GM19395 (cell line): ENCODE measurements at regions not wholly inside any gene's neighbourhood (a gene's known extent, or its start where the extent isn't known, plus 50 kb on each side); places are given as distances from the start of the nearest gene placed in this dataset.

Experiments
- ATAC-seq: cut with Tn5 transposase; IDR thresholded peaks from one replicate; pipeline ENCODE4 v1.9.1; 2021; ENCODE audit warnings: mild to moderate bottlenecking, moderate library complexity; ENCODE audit not compliant: unreplicated experiment

DNA sequence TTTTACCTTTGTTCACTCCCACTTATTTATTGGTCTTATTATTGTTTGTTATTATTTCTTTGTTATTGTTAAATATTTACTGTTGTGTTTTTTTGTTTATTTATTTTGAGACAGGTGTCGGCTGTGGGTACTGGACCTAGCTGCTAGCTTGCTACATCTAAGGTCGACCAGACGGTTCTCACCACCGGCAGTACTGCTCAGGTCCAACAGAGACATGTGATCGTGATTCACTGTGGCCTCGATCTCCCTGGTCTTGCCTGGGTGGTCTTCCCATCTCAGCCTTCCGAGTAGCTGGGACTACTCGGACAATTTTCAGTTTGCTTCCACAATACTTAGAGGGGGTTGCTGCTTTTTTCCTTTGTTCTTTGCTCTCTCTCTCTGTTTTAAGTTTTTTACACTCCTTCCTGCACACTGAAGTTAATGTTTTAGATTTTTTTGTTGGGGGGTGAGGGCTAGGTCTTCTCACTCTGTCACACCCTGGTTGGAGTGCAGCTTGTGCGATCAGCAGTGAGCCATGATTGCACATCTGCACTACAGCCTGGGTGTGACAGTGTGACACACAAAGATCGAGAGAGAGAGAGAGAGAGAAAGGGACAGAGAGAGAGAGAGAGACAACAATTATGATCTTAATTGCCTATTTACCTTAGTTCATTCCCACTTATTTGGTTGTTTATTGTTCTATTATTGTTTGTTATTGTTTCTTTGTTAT is 1432.4 kb downstream of the UQCRFS1 start:
- no peak for ATAC-seq

- no peak for ATAC-seq
These were observed 1433.0 kb downstream of the UQCRFS1 start for GRCh38 chr19:27779954-27780353.

GRCh38 chr19:27777726-27778125 is 1435.2 kb downstream of the UQCRFS1 start:
- no peak for ATAC-seq

- no peak for ATAC-seq
These were observed 1435.7 kb downstream of the UQCRFS1 start for GRCh38 chr19:27777242-27777641.

DNA sequence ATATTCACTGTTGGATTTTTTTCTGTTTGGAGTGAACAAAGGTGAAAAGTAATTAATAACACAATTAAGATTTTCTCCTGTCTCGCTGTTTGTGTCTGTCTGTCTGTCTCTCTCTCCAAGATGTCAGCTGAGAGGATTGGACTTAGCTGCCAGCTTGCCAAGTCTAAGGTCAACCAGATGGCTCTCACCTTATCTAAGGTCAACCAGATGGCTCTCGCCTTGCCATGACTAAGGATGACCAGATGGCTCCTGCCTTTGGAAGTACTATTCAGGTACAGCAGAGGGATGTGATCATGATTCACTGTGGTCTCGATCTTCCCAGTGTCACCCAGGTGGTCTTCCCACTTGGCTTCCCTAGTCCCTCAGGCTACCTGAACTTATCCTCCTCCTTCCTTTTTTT is 1436.4 kb downstream of the UQCRFS1 start:
- ATAC-seq: no peak

GRCh38 chr19:27776020-27776419 is 1436.9 kb downstream of the UQCRFS1 start:
- no peak for ATAC-seq

GRCh38 chr19:27775395-27775794 is 1437.6 kb downstream of the UQCRFS1 start:
- no peak for ATAC-seq

DNA sequence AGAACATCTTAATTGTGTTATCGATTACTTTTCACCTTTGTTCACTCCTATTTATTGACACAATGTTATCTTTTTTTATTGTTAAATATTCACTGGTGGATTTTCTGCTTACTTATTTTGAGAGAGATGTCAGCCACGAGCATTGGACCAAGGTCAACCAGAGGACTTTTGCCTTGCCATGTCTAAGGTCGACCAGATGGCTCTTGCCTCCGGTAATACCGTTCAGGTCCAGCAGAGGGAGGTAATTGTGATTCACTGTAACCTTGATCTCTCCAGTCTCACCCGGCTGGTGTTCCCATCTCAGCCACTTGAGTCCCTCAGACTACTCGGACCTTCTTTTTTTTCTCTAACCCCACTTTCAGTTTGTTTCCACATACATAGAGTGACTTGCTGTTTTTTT is 1438.1 kb downstream of the UQCRFS1 start:
- ATAC-seq: no peak

DNA sequence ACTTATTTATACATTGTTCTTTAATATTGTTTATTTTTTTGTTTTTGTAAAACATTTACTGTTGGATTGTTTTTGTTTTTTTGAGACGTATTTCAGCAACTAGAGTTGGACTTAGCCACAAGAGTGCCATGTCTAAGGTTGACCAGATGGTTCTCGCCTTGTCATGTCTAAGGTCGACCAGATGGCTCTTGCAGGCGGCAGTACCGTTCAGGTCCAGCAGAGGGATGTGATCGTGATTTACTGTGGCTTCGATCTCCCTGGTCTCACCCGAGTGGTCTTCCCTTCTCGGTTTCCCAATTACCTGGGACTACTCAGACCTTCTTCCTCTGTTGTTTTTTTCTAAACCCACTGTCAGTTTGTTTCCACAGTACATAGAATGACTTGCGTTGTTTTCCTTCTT is 1438.6 kb downstream of the UQCRFS1 start:
- no peak for ATAC-seq

- no peak for ATAC-seq
These were observed 1439.4 kb downstream of the UQCRFS1 start for GRCh38 chr19:27773318-27774094.

DNA sequence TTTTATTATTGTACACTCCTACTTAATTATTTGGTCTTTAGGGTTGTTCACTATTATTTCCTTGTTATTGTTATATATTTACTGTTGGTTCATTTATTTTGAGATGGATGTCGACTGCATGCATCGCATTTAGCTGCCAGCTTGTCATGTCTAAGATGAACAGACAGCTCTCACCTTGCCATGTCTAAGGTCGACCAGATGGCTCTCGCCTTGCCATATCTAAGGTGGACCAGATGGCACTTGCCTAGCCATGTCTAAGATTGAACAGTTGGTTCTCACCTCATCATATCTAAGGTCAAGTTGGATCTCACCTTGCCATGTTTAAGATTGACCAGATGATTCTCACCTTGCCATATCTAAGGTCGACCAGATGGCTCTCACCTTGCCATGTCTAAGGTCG is 1440.9 kb downstream of the UQCRFS1 start:
- ATAC-seq: no peak

DNA sequence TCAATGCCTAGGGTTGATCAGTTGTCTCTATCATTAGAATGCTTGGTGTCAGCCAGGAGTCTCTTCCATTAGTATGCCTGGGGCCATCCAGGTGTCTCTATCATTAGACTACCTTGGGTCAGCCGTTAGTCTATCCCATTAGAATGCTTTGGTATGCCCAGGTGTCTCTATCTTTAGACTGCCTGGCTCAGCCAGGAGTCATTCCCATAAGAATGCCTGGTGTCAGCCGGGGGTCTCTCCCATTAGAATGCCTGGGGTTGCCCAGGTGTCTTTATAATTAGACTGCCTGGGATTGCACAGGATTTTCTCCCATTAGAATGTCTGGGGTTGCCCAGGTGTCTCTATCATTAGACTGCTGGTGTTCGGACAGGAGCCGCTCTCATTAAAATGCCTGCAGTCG is 1442.9 kb downstream of the UQCRFS1 start:
- no peak for ATAC-seq

DNA sequence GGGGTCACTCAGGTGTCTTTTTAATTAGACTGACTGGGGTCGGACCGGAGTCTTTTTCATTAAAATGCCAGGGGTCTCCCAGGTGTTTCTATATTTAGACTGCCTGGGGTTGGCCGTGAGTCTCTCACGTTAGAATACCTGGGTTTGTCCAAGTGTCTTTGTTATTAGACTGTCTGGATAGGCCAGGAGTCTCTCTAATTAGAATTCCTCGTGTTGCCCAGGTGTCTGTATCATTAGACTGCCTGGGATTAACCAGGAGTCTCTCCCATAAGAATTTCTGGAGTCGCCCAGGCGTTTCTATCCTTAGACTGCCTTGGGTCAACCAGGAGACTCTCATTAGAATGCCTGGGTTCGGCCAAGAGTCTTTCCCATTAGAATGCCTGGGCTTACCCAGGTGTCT is 1445.7 kb downstream of the UQCRFS1 start:
- no peak for ATAC-seq

DNA sequence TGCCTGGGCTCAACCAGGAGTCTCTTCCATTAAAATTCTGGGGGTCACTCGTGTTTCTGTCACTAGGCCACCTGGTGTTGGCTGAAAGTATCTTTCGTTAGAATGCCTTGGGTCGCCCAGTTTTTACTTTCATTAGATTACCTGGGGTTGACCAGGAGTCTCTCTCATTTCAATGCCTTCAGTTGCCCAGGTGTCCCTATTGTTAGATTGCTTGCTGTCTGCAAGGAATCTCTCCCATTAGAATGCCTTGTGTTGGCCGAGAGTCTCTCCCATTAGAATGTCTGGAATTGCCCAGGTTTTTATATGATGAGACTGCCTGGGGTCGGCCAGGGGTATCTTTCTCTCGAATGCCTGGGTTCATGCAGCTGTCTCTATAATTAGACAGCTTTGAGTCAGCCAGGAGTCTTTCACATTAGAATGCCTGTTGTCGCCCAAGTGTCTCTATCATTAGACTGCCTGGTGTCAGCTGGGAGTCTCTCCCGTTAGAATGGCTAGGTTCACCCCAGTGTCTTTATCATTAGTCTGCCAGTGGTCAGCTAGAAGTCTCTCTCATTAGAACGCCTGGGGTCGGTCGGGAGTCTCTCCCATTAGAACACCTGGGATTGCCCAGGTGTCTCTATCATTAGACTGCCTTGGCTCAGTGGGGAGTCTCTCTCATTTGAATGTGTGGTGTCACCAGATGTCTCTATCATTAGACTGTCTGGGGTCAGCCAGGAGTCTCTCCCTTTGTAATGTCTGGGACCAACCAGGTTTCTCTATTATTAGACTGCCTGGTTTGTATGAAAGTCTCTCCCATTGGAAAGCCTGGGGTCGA is 1446.8 kb downstream of the UQCRFS1 start:
- no peak for ATAC-seq

GRCh38 chr19:27765397-27765796 is 1447.6 kb downstream of the UQCRFS1 start:
- ATAC-seq: no peak

GRCh38 chr19:27764186-27764804 is 1448.7 kb downstream of the UQCRFS1 start:
- ATAC-seq: no peak

DNA sequence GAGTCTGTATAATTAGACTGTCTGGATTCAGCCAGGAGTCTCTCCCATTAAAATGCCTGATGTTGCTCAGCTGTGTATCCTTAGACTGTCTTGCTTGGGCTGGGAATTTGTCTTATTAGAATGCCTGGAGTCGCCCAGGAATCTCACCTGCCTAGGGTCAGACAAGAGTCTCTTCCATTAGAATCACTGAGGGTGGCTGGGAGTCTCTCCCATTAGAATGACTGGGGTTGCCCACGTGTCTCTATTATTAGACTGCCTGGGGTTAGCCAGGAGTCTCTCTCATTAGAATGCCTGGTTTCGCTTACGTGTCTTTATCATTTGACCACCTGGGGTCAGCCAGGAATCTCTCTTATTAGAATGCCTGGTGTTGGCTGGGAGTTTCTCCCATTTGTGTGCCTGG is 1450.0 kb downstream of the UQCRFS1 start:
- ATAC-seq: no peak

GRCh38 chr19:27759896-27760295 is 1453.1 kb downstream of the UQCRFS1 start:
- no peak for ATAC-seq

GRCh38 chr19:27758626-27759505 is 1454.1 kb downstream of the UQCRFS1 start:
- ATAC-seq: no peak

DNA sequence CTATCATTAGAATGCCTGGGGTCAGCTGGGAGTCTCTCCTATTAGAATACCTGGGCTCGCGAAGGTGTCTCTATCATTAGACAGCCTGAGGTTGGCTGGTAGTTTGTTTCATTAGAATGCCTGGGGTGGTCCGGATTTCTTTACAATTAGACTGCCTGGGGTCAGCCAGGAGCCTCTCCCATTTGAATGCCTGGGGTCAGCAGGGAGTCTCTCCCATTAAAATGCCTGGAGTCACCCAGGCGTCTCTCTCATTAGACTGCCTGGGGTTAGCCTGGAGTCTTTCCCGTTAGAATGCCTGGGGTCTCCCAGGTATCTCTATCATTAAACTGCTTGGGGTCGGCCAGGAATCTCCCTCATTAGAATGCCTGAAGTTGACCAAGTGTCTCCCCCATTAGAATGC is 1458.3 kb downstream of the UQCRFS1 start:
- ATAC-seq: no peak
